ENCODE measurements at regions not wholly inside any gene's neighbourhood (a gene's known extent, or its start where the extent isn't known, plus 50 kb on each side); places are given as distances from the start of the nearest gene placed in this dataset.

GRCh38 chr9:105967248-105967647 is 272.9 kb downstream of the TMEM38B start:
- TF ChIP-seq CTCF (optimal IDR thresholded peaks at IDR 0.05 in 1 of 3, IDR thresholded peaks at IDR 0.05 in 1 of 3, conservative IDR thresholded peaks at IDR 0.05 in 1 of 3; ENCODE audit: extremely low read depth in 1 of 3, insufficient read depth in 2 of 3, low read length in 3 of 3) = no peak
- no peak for TF ChIP-seq EZH2 (IDR thresholded peaks at IDR 0.05; ENCODE audit: low read length)
